Fibroblast of peridontal ligament (primary cell): ENCODE measurements at regions not wholly inside any gene's neighbourhood (a gene's known extent, or its start where the extent isn't known, plus 50 kb on each side); places are given as distances from the start of the nearest gene placed in this dataset.
"Not testable (repeated sequence)": the region's sequence is repeated elsewhere in the genome, so short reads cannot be mapped to it uniquely, and the experiment has no call there.

Experiments used
- DNase-seq: peaks from one replicate; pipeline ENCODE4 v3.0.0-alpha.2; 2010; ENCODE audit errors: extremely low read depth

DNA sequence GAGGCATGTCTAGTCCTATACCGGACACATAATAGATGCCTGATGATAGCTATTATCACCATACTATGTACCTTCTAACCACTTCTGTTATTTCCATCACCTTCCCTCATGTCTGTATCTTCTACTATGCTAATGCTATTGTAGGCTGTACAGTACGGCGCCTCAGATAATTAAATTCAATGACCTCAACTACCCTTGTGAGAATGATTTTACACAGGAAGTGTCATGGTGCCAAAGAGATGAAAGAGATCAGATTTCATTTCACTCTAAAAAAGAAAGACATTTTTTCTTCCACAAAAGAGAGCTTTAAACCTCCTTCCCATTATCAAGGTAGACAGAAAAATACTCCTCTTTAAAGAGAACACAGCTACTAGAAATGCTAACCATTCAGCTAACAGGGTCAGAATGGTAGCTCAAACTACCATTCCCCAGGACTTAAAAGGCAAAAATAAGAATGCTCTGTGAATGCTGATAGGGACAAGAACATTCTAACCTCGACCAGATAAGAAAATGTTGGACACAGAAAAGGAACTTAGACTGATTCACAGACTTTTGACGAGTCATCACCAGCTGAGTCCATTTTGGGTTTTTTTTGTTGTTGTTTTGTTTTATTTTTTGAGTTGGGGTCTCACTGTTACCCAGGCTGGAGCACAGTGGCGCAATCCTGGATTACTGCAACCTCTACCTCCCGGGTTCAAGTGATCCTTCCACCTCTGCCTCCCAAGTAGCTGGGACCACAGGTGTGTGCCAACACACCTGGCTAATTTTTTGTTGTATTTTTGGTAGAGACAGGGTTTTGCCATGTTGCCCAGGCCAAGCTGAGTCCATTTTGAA lies 99.2 kb upstream of the RAPGEF2 start:
- DNase-seq = no peak

DNA sequence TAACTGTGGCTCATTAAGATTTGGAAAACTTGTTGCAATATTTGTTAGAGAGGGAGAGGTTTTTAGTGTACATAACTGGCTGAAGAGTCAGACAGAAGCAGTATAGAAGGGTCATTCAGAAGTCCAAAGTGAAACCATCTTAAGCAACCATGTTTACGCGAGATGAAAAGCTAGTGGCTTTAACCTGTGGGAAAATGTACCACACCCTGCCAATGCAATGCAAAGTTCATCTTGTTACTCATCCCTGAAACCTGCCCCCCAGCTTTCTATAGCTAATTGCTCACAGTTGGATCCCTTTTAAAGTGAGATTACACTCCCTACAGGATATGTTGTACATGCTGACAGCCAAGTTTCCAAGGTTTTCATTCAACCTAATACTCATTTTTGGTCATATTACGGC lies 96.7 kb upstream of the RAPGEF2 start:
- no peak for DNase-seq

DNA sequence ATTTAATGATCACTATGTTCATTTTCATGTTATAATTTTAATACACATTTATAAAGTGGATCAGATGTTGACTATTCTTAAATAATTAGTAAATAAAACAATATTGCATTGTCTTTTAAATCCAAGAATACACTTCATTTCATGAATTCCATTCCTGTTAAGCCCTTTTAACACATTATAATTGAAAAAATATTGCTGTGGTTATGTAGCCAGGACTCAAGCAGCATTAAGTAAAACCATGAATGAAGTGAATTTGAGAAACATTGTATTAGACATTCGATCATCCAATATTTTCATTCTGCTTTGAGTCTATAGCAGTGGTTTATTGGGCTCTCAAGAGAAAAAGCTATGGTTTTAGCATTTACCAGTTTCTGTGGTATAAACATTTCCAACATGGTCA lies 94.2 kb upstream of the RAPGEF2 start:
- DNase-seq = no peak

DNA sequence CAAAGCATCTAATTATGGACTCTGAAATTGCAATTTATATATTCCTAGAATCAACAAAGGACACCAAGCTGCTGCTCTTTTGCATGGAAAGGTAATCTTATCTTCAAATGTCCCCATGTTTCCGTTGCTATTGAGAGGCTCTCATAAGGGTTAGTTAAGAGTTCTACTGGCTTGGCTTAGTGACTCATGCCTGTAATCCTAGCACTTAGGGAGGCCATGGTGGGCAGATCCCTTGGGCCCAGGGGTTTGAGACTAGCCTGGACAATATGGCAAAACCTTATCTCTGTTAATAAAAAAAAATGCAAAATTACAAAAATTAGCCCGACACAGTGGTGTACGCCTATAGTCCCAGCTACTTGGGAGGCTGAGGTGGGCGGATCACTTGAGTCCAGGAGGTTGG lies 93.4 kb upstream of the RAPGEF2 start:
- DNase-seq = no peak

DNA sequence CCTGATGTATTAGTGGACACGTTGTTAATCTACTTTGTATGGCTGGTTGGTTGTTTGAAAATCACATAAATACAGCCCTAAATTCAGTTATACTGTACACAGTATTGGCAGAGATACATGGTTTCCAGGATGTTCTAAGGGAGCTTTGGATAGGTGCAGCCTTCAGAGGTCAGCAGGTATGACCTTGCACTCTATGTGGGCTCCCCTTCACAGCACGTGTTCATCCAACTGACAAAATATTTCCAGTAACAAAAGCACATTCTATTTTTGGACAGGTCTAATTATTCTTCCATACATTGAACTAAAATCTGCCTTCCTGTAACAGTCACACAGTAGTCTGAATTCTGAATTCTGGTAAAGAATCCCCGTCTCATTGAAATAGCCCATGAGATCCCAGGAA lies 92.8 kb upstream of the RAPGEF2 start:
- DNase-seq = no peak

DNA sequence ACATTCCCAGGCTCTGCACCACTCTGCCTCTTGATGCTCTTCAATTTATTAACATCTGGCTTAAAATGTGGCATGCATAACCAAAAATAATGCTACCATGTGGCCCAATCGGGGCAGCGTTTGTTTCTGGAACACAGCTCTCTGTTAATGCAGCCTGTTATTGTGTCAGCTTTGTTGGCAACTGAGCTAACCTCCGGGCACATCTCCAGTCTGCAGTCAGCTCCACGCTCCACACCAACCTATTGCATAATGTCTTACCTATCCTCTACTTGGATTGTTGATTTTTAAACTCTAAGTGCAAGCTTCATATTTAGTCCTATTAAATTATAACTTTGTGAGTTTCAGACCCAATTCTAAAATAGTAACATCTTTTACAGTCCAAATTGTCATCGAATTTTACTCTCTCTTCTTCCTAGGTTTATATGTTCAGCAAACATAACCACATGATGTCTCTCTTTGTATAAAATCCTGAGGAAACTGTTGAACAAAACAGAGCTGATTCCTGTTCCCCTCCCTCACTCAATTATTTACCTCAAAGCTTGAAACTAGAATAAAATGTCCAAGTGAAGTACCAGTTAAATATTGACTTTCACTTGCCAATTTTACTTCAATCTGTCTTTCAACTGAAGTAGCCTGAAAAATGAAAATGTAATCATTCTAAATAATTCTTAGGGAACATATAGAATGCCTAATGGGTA lies 92.2 kb upstream of the RAPGEF2 start:
- DNase-seq = peak; percentile 92

DNA sequence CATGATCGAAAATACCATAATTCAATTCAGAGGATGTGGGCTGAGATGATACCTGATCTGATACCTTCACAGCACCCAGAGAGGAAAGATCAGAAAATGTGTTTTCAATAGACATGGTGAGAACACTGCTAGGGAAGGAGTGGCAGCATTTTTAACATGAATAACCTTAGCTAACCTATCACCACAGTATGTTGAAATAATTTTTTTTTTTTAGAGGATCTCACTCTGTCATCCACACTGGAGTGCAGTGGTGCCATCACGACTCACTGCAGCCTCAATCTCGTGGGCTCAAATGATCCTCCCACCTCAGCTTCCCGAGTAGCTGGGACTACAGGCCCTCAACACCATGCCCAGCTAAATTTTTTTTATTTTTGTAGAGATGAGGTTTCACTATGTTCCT lies 90.5 kb upstream of the RAPGEF2 start:
- DNase-seq = peak; percentile 64

DNA sequence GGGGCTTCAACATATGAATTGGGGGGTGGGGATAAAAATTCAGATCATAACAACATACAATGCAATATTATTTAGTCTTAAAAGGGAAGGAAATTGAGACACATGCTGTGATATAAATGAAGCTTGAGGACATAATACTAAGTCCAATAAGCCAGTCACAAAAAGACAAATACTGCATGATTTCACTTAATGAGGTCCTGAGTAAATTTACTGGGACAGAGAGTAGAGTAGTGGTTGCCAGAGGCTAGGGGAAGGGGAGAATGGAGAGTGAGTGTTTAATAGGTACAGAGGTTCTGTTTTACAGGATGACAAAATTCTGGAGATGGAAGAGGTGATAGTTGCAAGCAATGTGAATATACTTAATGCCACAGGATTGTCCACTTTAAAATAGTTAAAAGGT lies 89.2 kb upstream of the RAPGEF2 start:
- DNase-seq = no peak

DNA sequence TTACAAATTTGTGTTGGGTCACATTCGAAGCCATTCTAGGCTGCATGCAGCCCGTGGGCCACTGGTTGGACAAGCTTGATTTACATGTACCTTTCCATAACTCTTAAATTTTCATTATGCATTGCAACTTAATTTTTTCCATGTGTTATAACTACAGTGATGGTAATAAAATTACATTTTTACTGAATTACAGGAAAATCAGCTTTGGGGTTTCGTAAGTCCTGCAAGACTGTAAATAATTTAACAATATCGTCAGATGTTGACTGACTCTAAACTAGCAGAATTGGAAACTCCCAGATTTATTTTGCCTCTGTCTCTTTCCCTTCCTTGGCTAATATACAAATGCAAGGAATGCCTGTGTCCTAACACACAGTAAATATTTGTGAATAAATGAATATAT lies 88.0 kb upstream of the RAPGEF2 start:
- DNase-seq = no peak

DNA sequence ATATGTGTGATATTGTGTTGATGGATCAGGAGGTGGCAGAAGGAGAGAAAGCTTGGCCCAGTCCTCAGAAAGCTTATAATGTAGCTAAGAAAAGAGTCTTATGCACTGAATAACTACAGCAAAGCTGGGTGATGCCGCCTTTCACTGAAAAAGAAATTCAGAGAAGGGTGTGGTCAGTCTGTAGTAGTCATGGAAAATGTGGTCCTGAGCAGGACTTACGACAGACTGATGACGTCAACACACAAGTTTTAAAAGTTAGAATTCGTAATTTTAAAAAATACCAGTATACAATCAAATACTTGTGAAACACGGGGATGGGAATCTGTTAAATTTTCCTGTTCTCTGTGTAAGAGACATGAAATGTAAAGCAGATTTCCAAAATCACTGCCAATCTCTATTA lies 87.0 kb upstream of the RAPGEF2 start:
- DNase-seq = peak; percentile 63

DNA sequence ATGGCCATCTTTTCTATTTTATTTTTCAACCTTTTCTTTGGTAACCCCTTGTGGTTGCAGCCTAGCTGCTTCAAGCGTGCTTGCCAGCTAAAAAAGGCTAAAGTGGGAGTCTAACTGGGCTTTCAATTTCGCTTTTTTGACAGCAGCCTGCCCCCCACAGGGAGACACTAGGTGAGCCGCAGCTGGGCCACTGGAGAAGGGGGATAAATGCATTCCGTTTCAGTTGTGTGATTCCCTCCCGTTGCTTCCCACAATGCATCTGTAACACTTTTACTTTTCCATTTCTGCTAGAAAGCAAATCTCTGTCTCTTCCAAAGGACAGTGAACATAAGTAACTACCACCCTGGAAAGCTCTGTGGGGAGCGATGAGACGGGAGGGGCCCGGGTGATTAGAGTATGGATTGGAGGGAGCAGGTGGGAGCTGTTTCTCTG lies 86.3 kb upstream of the RAPGEF2 start:
- DNase-seq = no peak

DNA sequence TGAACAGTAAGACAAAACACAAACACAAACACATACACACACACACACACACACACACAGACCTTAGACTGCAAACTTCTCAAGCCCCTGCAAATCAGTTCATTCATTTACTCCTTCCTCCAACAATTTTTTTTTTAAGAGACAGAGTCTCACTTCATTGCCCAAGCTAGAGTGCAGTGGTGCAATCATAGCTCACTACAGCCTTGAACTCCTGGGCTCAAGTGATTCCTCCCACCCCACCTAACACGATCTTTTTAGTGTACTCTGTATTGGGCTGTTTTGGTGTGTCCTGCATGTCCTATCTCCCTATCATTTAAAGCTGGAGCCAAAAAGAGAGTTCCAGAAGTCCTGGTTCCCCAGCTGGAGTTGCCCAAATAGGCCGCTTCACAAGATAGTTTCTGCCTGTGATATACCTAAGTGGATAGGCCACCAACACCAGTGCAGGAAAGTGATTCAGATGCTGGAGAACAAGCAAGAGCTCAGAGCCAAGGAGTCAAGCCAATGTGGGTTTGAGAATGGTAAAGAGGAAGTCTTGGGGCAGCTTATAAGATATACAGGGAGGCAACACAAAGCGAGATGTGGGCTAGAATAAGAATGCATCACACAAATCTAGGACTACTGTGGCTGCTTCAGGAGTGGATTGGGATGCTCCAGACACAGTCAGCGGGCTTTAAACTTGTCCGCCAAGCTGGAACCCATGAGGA lies 85.4 kb upstream of the RAPGEF2 start:
- no peak for DNase-seq

DNA sequence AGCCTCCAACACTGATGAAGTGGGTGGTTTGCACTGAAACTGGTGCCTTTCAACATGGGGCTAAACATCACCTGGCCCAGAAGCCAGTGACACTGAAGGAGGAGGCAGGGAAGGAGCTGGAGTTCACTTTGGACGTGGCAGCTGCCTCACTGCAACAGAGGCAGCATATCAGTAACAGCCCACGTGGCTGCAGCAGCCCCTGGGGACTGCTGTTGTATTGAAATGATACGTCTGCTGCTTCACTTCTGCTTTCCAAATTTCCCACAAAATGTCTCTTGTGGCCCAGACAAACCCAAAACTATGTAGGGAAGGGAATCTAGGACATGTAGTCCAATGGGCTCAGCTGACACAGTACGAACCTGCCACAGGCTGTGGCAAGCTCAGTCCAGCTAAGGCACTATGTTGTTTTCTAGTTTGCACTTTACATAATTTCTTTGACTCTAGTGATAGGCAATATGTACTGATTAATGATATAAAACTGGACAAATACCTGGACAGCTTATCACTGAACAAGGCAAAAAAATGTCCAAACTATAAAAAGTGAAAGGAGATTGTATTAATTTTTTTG lies 84.7 kb upstream of the RAPGEF2 start:
- peak; percentile 84 for DNase-seq

DNA sequence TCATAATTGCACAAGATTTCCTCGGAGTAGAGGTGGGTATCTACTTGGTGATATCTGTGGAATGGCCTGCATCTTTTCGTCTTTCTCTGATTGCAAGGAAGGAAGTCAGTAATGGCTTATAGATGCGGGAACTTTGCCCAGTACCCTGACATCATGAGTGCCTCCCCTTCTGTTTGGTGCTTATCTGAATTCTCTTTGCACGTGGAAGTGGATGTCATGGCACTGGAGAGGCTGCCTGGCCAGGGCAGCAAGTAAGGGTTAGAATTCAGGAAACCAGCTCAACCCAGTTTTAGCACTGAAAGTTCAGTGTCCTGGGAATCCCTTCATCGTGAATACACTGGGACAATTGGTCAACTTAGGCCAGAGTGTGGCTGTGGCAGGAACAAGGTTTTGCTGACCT lies 83.5 kb upstream of the RAPGEF2 start:
- no peak for DNase-seq

DNA sequence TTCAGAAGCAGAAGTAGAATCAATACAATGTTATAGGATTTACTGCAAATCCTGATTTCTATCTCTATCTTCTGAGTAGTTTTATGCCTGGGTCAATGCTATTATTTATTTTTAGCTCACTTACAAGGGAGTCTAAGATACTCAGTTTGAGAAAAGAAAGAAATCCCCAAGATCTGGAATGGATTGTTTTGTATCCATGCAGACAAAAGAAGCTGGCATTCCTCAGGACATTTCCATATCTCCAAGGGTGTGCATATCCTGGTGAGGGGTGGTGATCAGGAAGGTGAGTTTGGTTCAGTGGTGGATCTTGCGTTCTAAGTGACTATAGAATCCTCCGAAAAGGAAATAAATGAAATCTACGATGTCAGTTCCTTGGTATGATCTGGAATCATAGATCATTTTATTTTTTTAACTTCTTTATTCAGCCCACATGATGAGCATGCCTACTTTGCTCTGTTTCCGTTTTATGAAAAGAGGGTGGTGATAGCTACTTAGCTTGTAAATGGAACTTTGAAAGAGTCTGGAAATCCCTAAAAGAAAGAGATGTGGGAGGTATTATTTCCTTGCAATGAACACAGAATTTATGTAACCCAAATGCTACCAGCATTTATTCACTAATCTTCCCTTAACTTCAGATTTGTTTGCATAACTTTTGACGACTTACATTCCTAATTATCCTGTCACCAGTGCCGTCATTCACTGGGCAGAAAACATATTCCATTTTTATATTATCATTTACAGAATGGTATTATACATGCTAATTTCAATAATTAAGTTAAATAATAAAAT lies 81.1 kb upstream of the RAPGEF2 start:
- DNase-seq = no peak

DNA sequence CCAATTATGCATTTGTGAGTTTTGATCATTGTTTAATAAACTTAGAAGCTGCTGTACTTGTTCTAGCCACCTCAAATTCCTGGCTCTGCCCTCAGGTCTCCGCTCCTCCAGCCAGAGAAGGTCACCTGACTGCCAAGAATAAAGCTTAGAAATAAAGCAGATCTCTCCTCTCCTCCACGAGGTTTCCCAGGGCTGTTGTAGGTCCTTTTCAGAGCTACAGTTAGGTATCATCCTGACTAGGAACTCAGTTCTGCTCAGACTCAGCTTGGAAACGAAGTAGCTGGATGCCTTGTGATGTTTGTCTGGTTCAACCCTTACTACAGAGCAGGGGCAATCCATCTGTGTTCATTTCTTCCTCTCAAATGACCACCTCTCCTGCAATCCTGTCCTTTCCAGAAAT lies 79.1 kb upstream of the RAPGEF2 start:
- no peak for DNase-seq

DNA sequence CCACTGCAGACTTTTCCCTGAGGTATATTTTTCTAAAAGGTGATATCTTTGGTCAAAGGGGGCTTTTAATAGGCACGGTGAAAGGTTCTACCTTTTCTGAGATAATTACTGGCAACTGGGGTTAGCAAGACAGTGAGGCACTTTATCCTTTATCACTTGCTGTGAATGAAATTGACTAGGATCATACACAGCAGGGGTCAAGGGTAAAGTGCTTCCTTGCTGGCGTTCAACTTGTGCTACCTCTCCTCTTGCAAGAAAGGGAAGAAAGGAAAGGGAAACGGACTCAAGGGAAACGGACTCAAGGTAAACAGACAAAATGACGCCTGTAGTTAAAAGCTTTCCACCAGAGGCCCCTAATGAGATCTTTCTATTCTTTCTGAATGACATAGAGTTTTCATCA lies 78.6 kb upstream of the RAPGEF2 start:
- DNase-seq = no peak

DNA sequence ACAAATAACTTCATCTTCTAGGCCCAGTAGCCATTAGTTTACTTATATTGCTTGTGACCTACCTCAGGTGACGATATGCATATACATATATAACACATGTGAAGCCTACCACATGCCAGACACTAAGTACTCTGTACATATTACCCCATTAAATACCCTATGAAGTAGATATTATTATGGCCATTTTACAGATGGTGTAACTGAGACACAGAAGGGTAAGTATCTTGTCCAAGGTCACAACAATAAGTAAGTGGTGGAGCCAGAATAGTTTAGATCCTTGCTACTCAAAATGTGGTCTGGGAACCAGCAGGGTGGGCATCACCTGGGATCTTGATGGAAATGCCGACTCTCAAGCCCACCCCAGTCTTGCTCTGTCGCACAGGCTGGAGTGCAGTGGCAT lies 78.1 kb upstream of the RAPGEF2 start:
- no peak for DNase-seq

DNA sequence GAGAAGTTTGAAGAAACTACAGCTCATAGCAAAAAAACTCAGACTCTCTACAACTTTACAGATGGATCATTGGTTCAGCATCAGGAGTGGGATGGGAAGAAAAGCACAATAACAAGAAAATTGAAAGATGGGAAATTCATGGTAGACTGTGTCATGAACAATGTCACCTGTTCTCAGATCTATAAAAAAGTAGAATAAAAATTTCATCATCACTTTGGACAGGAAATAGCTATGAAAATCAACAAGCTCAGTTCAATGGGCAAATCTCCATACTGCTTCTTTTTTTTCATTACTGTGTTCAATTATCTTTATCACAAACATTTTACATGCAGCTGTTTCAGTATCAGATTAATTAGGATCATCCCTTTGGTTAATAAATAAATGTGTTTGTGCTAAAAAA lies 76.5 kb upstream of the RAPGEF2 start:
- no peak for DNase-seq

DNA sequence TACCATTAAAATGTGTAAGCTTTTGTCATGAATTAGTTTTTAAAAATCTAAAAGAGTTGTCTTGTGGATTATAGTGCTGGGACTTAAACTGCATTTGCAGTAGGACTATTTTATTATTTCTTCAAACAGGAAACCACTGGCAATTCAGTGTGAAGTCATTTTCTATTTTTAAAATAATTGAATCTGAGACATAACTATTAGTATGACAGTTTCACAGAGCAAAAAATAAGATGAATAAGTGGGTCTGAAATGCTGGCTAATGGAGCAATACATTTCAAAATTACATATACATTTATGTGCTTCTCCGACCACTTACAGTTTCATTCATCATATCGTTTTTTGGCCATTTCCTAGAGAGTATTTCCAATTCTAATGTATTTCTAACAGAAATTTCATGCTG lies 75.3 kb upstream of the RAPGEF2 start:
- no peak for DNase-seq

DNA sequence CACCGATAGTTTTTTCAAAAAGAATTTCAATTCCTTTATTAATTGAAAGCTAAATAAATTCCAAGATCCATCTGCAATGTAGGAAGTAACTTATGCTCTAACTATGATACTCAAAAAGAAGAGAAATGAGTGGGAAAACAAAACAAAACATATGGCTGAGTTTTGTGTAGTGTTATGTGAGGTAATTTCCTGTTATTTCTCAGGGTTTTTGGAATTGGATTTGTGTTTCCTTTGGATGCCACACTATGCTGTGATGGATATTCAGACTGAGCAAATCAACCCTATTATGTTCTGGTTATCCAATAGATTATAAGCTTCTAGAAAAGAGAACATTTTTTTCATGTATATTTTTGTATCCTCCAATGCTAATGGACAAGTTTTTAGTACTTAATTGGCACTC lies 73.4 kb upstream of the RAPGEF2 start:
- DNase-seq = no peak

DNA sequence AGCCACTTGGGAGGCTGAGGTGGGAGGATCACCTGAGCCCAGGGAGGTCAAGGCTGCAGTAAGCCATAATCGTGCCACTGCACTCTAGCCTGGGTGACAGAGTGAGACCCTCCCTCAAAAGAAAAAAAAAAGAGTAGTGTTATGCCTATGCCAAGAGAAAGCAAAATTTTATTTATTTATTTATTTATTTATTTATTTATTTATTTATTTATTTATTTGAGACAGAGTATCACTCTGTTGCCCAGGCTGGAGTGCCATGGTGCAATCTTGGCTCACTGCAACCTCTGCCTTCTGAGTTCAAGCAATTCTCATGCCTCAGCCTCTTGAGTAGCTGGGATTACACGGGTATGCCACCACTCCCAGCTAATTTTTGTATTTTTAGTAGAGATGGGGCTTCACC lies 72.6 kb upstream of the RAPGEF2 start:
- not testable (repeated sequence) for DNase-seq
